A549 (cell line): ENCODE measurements at regions not wholly inside any gene's neighbourhood (a gene's known extent, or its start where the extent isn't known, plus 50 kb on each side); places are given as distances from the start of the nearest gene placed in this dataset.

ENCODE experiments used
- CHD4 ChIP-seq: fragments of 200-600 bp; sonication (generic); IDR thresholded peaks from 2 replicates; pipeline ENCODE4 v1.6.1; 2016; ENCODE audit warnings: antibody characterized with exemption, mild to moderate bottlenecking, borderline replicate concordance
- HDAC2 ChIP-seq: fragments of 200-600 bp; sonication (generic); IDR thresholded peaks from 2 replicates; pipeline ENCODE4 v1.6.1; 2016
- KDM5A ChIP-seq: fragments of 200-600 bp; sonication (generic); IDR thresholded peaks from 2 replicates; pipeline ENCODE4 v1.6.1; 2016; ENCODE audit warnings: antibody characterized with exemption, mild to moderate bottlenecking
- NFE2L2 ChIP-seq: fragments of 150-350 bp; conservative IDR thresholded peaks from 2 replicates; pipeline ENCODE4 v1.6.1; 2014; ENCODE audit warnings: low read length
- POLR2A ChIP-seq: IDR thresholded peaks from 2 replicates; pipeline ENCODE4 v1.6.1; 2012; ENCODE audit warnings: mild to moderate bottlenecking, low read length
- ZNF302 ChIP-seq: fragments of 250-450 bp; sonication (Bioruptor Pico); IDR thresholded peaks from 2 replicates; pipeline ENCODE4 v1.9.0; 2021; ENCODE audit warnings: inconsistent platforms, mild to moderate bottlenecking, moderate library complexity
- TF ChIP-seq, protein P1 (sequence below): fragments of >200 bp; sonication (Bioruptor Twin); formaldehyde crosslinking; IDR thresholded peaks from 3 replicates; pipeline ENCODE4 v1.5.1; 2016
- TF ChIP-seq, protein P2 (sequence below): IDR thresholded peaks from 2 replicates; pipeline ENCODE4 v1.6.1; 2012

DNA sequence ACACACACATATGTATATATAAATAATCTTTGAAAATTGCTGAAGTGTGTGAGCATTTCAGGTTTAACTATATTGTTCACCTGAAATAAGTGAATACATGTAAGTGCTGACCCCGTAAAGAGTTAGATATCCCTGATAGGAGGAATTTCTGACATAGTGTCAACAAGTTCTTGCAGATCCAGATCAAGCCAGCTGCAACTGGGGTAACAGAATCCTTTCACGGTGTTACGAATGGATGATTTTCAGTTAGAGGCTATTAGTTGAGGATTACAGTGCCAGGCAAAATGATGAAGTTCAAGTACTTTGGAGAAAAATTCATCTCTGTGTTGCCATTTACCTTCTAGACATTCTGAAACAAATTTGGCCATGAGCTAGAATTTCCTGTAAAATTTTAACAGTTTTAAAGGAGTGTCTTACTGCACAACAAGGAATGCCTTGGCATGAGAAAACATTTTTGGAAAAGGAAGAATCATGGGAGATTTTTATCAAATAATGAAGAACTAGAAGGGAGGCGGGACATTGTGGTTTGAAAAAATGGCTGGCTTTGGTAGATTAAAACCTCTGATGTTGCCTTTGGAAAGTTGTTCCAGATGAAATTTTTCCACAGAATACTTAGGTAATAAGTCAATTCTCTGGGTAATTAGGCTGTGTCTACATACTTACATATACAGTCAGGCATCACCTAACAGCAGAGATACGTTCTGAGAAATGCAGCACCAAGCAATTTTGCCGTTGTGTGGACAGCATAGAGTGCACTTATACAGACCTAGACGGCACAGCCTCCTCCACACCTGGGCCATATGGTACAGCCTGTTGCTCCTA, 84.4 kb upstream of the FAT1 start:
- TF ChIP-seq POLR2A: no peak
- TF ChIP-seq, protein P1, sequence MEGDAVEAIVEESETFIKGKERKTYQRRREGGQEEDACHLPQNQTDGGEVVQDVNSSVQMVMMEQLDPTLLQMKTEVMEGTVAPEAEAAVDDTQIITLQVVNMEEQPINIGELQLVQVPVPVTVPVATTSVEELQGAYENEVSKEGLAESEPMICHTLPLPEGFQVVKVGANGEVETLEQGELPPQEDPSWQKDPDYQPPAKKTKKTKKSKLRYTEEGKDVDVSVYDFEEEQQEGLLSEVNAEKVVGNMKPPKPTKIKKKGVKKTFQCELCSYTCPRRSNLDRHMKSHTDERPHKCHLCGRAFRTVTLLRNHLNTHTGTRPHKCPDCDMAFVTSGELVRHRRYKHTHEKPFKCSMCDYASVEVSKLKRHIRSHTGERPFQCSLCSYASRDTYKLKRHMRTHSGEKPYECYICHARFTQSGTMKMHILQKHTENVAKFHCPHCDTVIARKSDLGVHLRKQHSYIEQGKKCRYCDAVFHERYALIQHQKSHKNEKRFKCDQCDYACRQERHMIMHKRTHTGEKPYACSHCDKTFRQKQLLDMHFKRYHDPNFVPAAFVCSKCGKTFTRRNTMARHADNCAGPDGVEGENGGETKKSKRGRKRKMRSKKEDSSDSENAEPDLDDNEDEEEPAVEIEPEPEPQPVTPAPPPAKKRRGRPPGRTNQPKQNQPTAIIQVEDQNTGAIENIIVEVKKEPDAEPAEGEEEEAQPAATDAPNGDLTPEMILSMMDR: no peak
- TF ChIP-seq KDM5A: no peak
- TF ChIP-seq, protein P2, sequence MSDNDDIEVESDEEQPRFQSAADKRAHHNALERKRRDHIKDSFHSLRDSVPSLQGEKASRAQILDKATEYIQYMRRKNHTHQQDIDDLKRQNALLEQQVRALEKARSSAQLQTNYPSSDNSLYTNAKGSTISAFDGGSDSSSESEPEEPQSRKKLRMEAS: no peak
- no peak for TF ChIP-seq NFE2L2
- TF ChIP-seq CHD4: no peak
- no peak for TF ChIP-seq HDAC2
- TF ChIP-seq ZNF302: no peak
